HG03280 (cell line): ENCODE measurements at regions not wholly inside any gene's neighbourhood (a gene's known extent, or its start where the extent isn't known, plus 50 kb on each side); places are given as distances from the start of the nearest gene placed in this dataset.

Experiments used
- ATAC-seq: cut with Tn5 transposase; IDR thresholded peaks from one replicate; pipeline ENCODE4 v1.9.1; 2021; ENCODE audit warnings: mild to moderate bottlenecking, moderate library complexity; ENCODE audit not compliant: unreplicated experiment

- no peak for ATAC-seq
Observed at GRCh38 chr9:16025627-16026026, 472.8 kb downstream of the CCDC171 start.

- ATAC-seq: no peak
Observed at GRCh38 chr9:16026886-16027285, 474.0 kb downstream of the CCDC171 start.

DNA sequence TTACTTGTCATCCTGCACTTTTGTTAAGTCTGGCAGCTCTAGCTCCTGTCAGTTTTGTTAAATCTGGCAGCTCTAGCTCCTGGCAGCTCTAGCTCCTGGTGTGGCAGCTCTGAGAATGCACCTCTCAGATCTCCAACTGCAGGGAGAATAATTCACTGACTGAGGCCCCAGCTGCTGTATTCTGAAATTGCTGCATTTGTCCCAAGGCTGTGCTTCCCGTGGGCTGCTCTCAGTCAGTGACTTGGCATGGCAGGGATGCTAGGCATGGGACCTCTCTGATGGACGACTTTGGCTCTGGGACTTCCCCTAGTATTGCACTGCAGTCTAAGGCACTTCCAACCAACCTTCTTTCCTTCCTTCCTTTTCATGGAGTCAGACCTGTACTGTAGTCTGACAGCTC is 475.7 kb downstream of the CCDC171 start:
- no peak for ATAC-seq

GRCh38 chr9:16029046-16029615 is 476.3 kb downstream of the CCDC171 start:
- no peak for ATAC-seq

- no peak for ATAC-seq
Observed at GRCh38 chr9:16029796-16030363, 477.0 kb downstream of the CCDC171 start.

DNA sequence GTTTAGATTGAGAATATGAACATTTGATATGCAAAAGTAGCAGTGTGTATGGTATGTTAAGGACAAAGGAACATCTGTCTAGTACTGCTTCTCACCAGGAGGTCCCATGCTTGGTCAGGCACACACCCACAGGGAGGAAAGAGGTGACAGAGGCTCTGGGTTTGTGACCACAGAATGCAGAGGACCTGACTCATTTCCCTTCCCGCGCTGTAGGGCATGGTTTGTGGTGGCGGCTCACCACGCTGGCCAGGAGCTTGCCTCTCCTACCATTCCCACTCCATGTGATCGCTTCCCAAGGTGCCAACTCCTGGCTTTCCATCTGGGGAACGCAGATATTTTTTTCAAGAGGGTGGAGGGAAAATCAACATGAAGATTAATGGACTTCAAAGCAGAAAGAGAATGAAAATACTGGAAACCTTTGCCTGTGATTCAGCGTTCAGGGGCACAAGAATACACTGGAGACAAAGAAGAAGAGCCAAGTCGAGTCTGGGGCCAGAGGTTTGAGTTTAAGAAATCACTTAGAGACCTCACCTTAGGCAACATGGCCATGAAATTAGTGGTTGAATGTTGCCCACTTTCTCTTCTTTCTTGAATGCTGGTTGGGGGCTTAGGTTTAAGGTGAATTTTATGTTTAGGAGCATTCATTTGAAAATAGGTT is 477.8 kb downstream of the CCDC171 start:
- ATAC-seq: peak; percentile 84

DNA sequence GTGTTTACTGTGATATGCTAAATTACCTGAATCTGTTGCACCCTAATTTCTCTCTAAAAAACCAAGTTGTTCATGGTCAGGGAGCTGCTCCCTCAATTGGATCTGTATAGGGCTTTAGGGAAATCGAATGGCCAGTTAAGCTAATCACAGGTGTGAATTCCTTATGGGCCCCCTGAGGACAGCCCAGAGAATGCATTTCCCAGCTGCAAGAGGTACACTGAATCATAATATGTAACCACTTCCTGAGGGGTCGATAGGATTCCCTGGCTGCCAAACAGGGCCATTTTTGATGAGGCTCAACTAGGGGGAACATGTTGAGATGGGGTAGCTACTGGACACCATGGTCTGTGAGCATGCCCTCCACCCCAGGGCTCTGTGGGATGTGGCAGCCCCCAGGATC is 478.6 kb downstream of the CCDC171 start:
- no peak for ATAC-seq

DNA sequence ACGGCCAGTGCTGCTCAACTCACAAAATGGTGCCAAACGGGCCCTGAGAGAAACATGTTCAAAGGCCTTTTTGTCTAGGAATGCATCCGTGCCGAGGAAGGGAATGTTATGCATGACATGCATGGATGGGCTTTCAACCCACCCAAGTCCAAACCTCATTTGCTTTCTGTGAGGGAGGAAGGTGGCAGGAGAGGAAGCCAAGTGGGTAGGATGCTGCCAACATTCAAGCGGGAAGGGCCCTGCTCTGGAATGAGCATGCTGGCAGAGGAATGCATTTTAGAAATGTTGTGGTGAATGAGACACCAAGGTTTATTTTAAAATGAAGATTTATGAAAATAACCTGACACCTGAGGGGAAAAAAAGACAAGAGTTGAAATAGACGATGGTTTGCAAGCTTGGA is 479.1 kb downstream of the CCDC171 start:
- ATAC-seq: no peak

- ATAC-seq: no peak
Observed at GRCh38 chr9:16032799-16033198, 480.0 kb downstream of the CCDC171 start.

GRCh38 chr9:16033253-16033652 is 480.4 kb downstream of the CCDC171 start:
- ATAC-seq: no peak

- no peak for ATAC-seq
Observed at GRCh38 chr9:16033921-16034691, 481.3 kb downstream of the CCDC171 start.

DNA sequence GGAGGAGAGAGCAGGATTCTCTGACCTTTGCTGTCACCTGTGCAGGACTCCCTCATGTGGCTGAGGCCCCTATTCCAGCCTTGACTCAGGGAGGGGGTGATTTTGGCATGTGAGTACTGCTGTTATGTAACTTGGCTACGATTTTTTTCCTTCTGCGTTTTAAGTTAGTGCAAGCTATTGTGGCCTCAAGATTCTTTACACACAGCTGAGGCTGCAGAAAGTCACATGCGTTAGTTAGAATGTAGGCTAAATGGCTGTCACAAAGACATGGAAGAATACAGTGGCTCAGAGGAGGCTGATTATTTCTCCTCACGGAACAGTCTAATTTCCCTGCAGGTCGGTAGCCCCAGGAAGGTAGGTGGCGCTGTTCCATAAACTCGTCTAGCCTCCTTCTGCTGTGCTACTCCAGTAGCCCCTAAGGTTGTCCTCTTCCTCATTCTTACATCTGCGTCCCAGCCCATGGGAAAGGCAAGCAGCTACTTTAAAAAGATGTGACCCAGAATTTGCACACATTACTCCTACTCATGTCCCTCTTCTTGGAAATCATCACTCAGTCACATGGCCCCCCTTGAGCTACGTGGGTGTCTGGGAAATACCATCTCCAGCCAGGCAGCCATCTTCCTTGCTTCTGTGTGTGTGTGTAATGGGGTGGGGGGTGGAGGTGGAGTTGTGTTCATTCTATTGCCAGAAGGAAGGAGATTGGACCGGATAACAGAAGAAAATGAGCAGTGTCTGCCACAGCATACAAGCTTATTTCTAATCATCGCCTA is 486.6 kb downstream of the CCDC171 start:
- ATAC-seq: no peak

DNA sequence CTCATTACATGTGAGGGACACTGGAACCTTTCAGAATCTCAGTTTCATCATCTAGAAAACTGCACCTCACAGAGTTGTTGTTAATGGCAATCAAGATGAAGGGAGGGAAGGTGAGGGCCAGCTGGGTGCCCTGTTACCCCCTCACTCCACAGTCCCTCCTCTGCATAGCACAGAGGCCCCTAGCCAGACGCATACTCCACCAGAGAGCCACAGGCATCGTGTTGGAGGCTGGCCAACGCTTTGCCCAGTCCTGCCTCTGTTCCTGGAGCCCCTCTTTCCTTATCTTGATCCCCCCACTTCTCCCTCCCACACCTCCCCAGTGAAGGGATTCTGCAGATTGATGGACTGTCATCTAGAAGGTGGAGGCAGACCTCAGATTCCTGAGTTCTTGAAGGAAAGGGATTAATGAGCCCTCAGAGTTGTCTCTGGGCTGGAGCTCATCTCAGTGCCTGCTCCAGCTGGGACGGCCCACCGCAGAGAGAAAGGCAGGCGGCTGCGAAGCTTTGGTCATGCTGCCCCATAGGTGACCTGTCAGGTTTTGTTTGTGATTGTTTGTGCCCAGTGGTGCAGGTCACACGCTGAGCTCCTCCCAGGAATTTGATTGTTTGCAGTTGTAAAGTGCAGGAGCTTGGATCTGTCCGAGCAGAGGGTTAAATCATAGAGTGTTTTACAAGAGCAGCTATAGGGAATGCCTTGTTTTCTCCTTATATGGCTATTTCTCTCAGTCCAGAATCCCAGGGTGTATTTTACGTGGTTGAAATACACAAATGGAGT is 487.3 kb downstream of the CCDC171 start:
- ATAC-seq: no peak

GRCh38 chr9:16043756-16044578 is 491.1 kb downstream of the CCDC171 start:
- no peak for ATAC-seq

DNA sequence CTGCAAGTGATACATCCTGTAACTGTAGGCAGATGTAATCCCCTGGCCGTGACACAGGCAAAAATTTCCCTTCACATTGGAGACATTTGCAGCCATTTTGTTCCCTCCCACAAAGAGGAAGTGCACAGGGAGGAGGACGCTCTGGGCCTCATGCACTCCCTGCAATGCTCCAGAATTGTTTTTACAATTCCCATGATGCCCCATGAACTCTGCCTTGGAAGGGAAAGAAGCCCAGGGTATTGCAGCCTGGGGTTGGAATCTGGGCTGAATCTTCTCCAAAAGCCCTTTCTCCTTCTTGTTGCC is 491.7 kb downstream of the CCDC171 start:
- ATAC-seq: no peak

DNA sequence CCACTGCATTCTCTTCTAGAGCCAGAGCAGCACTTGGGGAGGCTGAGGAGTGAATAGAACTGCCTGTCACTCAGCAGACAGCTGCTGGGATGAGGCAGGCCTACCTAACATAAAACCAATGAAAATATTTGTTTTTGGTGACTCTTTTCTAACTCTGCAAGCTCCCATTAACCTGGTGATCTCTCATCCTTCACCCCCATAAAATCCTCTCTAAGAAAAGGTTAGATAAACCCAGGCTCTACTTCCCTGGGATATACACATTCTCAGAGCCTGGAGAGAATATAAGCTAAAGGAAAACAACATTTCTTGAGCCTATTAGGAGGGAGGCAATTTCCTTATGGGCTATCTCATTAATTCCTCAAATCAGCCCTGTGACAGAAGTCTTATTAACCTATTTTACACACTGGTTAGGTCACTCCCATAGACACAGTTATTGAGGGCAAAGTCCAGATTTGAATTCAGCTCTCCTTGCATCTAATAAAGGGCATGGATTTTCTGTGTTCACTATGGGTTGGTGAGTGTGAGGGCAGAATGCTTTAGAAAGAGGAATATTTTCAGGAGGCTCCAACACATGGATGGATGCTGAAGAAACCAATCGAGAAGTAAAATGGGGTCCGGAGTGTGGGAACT is 492.9 kb downstream of the CCDC171 start:
- ATAC-seq: no peak

GRCh38 chr9:16046713-16047112 is 493.9 kb downstream of the CCDC171 start:
- no peak for ATAC-seq

GRCh38 chr9:16048129-16048528 is 495.3 kb downstream of the CCDC171 start:
- ATAC-seq: no peak

GRCh38 chr9:16052146-16052545 is 499.3 kb downstream of the CCDC171 start:
- no peak for ATAC-seq
